HepG2 (cell line): ENCODE measurements at regions not wholly inside any gene's neighbourhood (a gene's known extent, or its start where the extent isn't known, plus 50 kb on each side); places are given as distances from the start of the nearest gene placed in this dataset.

Experiments
- ATAC-seq: fragments of 200-7000 bp; cut with Tn5 transposase; 3 replicates; pipeline ENCODE4 v1.9.1; 2020; ENCODE audit warnings: mild to moderate bottlenecking, moderate library complexity
- BruUV-seq: library from RNA; stranded (reverse); fragments of 400-500 nt; replicated peaks from 2 replicates; lab custom pipeline; 2021; lab: Mats Ljungman, UMichigan
- CTCF ChIA-PET: fragments of 300-600 bp; formaldehyde crosslinking; extraction: SDS; loops from one replicate; lab custom pipeline; 2021; ENCODE audit warnings: low total read pairs, inconsistent platforms, low intra/inter-chr PET ratio; lab: Yijun Ruan, JAX
- POLR2A ChIA-PET: fragments of 350-600 bp; sonication (Branson Sonifier 250); formaldehyde crosslinking; loops from one replicate; lab custom pipeline; 2020; ENCODE audit warnings: antibody characterized with exemption, inconsistent platforms; lab: Yijun Ruan, JAX
- DNase-seq: peaks from one replicate; pipeline ENCODE4 v3.0.0-alpha.2; 2015; ENCODE audit warnings: low spot score
- FAIRE-seq: peaks from 3 replicates; lab custom pipeline; 2011; peaks lifted over from hg19 to GRCh38; lab: Jason Lieb, UNC
- H2AFZ ChIP-seq: one replicate; pipeline ENCODE4 v1.6.1; 2011; ENCODE audit warnings: low read length, inconsistent platforms
- H3K27ac ChIP-seq: fragments of 300-600 bp; 3 replicates; pipeline ENCODE4 v1.8.0; 2011; ENCODE audit warnings: mixed run types, mild to moderate bottlenecking, mixed read lengths, low read length, inconsistent platforms; ENCODE audit not compliant: insufficient read depth; ENCODE audit errors: extremely low read length
- H3K27me3 ChIP-seq, 2 experiments: fragments of 200-600 bp in 1 of 2; 2 replicates in 1 of 2; 3 replicates in 1 of 2; pipeline versions ENCODE4 v1.6.0 to v1.8.0; 2011; ENCODE audit warnings: low read length in 2 of 2, mild to moderate bottlenecking in 2 of 2, moderate library complexity in 2 of 2, inconsistent platforms in 1 of 2; ENCODE audit not compliant: insufficient read depth in 2 of 2, control insufficient read depth in 1 of 2
- H3K36me3 ChIP-seq, 2 experiments: fragments of 200-600 bp in 1 of 2; replicated peaks in 1 of 2; 2 replicates in 1 of 2; 3 replicates in 1 of 2; pipeline versions ENCODE4 v1.5.1 to v1.8.0; 2011; ENCODE audit warnings: low read length in 2 of 2, inconsistent platforms in 1 of 2; ENCODE audit not compliant: insufficient read depth in 2 of 2, control insufficient read depth in 1 of 2
- H3K4me1 ChIP-seq: 2 replicates; pipeline ENCODE4 v1.5.1; 2012; ENCODE audit warnings: low read length, inconsistent platforms; ENCODE audit not compliant: insufficient read depth
- H3K4me2 ChIP-seq: 2 replicates; pipeline ENCODE4 v1.6.0; 2011; ENCODE audit warnings: low read depth, low read length, inconsistent platforms
- H3K4me3 ChIP-seq, 3 experiments: fragments of 200-600 bp in 1 of 3; sonication (generic), shearing (Covaris generic) in 1 of 3; replicated peaks in 1 of 3; 2 replicates each; pipeline ENCODE4 v1.5.1; 2011 to 2016; ENCODE audit warnings: low read length in 3 of 3, inconsistent platforms in 2 of 3, low read depth in 2 of 3, mild to moderate bottlenecking in 2 of 3, control low read depth in 1 of 3, mixed read lengths in 1 of 3; ENCODE audit not compliant: insufficient read depth in 1 of 3
- H3K79me2 ChIP-seq: one replicate; pipeline ENCODE4 v1.6.1; 2011; ENCODE audit warnings: low read length, inconsistent platforms; ENCODE audit not compliant: insufficient read depth
- H3K9ac ChIP-seq: 2 replicates; pipeline ENCODE4 v1.6.0; 2011; ENCODE audit warnings: mild to moderate bottlenecking, low read depth, low read length, inconsistent platforms; ENCODE audit not compliant: insufficient read depth
- H3K9me3 ChIP-seq: 2 replicates; pipeline ENCODE4 v1.5.1; 2012; ENCODE audit warnings: mild to moderate bottlenecking, low read length
- H4K20me1 ChIP-seq: 2 replicates; pipeline ENCODE4 v1.6.0; 2011; ENCODE audit warnings: inconsistent platforms, mild to moderate bottlenecking, low read length, moderate library complexity; ENCODE audit not compliant: insufficient read depth
- MTA1 ChIP-seq: sonication (generic); formaldehyde crosslinking; IDR thresholded peaks from 2 replicates; pipeline ENCODE4 v1.4.0; 2020; ENCODE audit warnings: missing genetic modification reagents, mild to moderate bottlenecking, borderline replicate concordance
- WGBS: methylation state at CpG from one replicate; pipeline ENCODE4 v1.1.6; 2017; ENCODE audit warnings: low lambda C conversion rate; 5-methylcytosine and 5-hydroxymethylcytosine counted together
- in situ Hi-C: cut with HindIII; loops from 2 replicates; pipeline ENCODE4 v1.10.0; 2017; ENCODE audit warnings: low pct_unique_long_range_greater_than_20kb; ENCODE audit not compliant: extremely low pct_ligation_motif_present
- intact Hi-C: fragments of 100-400 bp; cut with micrococcal nuclease; formaldehyde crosslinking; loops from one replicate; pipeline ENCODE4 v1.10.0; 2022; ENCODE audit not compliant: unreplicated experiment
- small RNA-seq, 3 experiments: library from RNA; depleted of rRNA; stranded (forward); fragments of <200 nt; gene quantifications; one replicate each; pipeline ENCODE3, GENCODE V24; 2012; ENCODE audit warnings: low read depth in 2 of 3, low replicate concordance in 1 of 3; ENCODE audit not compliant: insufficient read length in 3 of 3, insufficient read depth in 2 of 3
- TF ChIP-seq, protein P1 (sequence below): sonication (generic); formaldehyde crosslinking; IDR thresholded peaks from 2 replicates; pipeline ENCODE4 v1.4.0; 2020; ENCODE audit warnings: mild to moderate bottlenecking, missing genetic modification reagents
- TF ChIP-seq, protein P2 (sequence below): sonication (generic); formaldehyde crosslinking; IDR thresholded peaks from 2 replicates; pipeline ENCODE4 v1.4.0; 2020; ENCODE audit warnings: missing genetic modification reagents, borderline replicate concordance

DNA sequence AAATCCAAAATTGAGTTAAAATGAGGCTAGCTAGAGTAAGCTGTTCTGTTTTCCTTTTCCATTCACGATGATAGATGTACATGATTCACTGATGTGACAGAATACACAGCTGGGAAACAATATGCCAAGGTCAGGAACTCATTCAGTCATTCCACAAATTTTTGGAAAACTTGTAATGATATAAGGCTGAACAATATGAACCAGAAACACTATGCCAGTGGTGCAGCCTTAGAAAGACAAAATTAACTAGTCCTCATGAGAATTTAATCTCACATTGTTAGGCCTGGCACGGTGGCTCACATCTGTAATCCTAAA lies 50.0 kb upstream of the NDST3 start:
- in situ Hi-C loops (no loop called here), intact Hi-C loops (no loop called here)
- ATAC-seq: no peak
- WGBS: 14% methylated on average over 2 of the region's 2 CpGs
- no peak for DNase-seq
- no peaks in the 10 kb centered on the region for H3K36me3 ChIP-seq
- H3K9me3 ChIP-seq: no peaks in the 10 kb centered on the region
- FAIRE-seq: no peak
- TF ChIP-seq, protein P1, sequence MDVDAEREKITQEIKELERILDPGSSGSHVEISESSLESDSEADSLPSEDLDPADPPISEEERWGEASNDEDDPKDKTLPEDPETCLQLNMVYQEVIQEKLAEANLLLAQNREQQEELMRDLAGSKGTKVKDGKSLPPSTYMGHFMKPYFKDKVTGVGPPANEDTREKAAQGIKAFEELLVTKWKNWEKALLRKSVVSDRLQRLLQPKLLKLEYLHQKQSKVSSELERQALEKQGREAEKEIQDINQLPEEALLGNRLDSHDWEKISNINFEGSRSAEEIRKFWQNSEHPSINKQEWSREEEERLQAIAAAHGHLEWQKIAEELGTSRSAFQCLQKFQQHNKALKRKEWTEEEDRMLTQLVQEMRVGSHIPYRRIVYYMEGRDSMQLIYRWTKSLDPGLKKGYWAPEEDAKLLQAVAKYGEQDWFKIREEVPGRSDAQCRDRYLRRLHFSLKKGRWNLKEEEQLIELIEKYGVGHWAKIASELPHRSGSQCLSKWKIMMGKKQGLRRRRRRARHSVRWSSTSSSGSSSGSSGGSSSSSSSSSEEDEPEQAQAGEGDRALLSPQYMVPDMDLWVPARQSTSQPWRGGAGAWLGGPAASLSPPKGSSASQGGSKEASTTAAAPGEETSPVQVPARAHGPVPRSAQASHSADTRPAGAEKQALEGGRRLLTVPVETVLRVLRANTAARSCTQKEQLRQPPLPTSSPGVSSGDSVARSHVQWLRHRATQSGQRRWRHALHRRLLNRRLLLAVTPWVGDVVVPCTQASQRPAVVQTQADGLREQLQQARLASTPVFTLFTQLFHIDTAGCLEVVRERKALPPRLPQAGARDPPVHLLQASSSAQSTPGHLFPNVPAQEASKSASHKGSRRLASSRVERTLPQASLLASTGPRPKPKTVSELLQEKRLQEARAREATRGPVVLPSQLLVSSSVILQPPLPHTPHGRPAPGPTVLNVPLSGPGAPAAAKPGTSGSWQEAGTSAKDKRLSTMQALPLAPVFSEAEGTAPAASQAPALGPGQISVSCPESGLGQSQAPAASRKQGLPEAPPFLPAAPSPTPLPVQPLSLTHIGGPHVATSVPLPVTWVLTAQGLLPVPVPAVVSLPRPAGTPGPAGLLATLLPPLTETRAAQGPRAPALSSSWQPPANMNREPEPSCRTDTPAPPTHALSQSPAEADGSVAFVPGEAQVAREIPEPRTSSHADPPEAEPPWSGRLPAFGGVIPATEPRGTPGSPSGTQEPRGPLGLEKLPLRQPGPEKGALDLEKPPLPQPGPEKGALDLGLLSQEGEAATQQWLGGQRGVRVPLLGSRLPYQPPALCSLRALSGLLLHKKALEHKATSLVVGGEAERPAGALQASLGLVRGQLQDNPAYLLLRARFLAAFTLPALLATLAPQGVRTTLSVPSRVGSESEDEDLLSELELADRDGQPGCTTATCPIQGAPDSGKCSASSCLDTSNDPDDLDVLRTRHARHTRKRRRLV (CRISPR knock-in tag): no peak
- no peak for TF ChIP-seq MTA1
- TF ChIP-seq, protein P2, sequence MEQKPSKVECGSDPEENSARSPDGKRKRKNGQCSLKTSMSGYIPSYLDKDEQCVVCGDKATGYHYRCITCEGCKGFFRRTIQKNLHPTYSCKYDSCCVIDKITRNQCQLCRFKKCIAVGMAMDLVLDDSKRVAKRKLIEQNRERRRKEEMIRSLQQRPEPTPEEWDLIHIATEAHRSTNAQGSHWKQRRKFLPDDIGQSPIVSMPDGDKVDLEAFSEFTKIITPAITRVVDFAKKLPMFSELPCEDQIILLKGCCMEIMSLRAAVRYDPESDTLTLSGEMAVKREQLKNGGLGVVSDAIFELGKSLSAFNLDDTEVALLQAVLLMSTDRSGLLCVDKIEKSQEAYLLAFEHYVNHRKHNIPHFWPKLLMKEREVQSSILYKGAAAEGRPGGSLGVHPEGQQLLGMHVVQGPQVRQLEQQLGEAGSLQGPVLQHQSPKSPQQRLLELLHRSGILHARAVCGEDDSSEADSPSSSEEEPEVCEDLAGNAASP (CRISPR knock-in tag): no peak
- CTCF ChIA-PET: no interaction called here
- no peaks in the 10 kb centered on the region for H3K4me1 ChIP-seq
- no peaks in the 10 kb centered on the region for H4K20me1 ChIP-seq
- H3K27ac ChIP-seq: no peak overlapping the region
- no peak overlapping the region for H2AFZ ChIP-seq
- H3K27me3 ChIP-seq: no peaks in the 10 kb centered on the region
- H3K4me2 ChIP-seq: no peak overlapping the region
- no peak overlapping the region for H3K4me3 ChIP-seq
- BruUV-seq: no TSS peak
- POLR2A ChIA-PET: no interaction called here
- no peak overlapping the region for H3K9ac ChIP-seq
- no peaks in the 10 kb centered on the region for H3K79me2 ChIP-seq

Small RNAs in the stretch of these regions (small RNA-seq; reads per million reads assigned to genes)
- 0 reads per million in 3 experiments for gene AC107399.1
